Choroid plexus epithelial cell (primary cell): ENCODE measurements at regions not wholly inside any gene's neighbourhood (a gene's known extent, or its start where the extent isn't known, plus 50 kb on each side); places are given as distances from the start of the nearest gene placed in this dataset.

Source experiments
- DNase-seq: peaks from one replicate; pipeline ENCODE4 v3.0.0-alpha.2; 2010; ENCODE audit warnings: low read depth
- H3K4me3 ChIP-seq: 2 replicates; pipeline ENCODE4 v1.5.1; 2011; ENCODE audit warnings: low read depth, mild to moderate bottlenecking, control low read depth, low read length, moderate library complexity
- CTCF ChIP-seq: conservative IDR thresholded peaks from 2 replicates; pipeline ENCODE4 v1.5.1; 2011; ENCODE audit warnings: low read depth, mild to moderate bottlenecking, control low read depth, inconsistent platforms, low read length, moderate library complexity

GRCh38 chr2:117635481-117635880 is 179.0 kb upstream of the DDX18 start:
- DNase-seq = no peak
- H3K4me3 ChIP-seq = no peak overlapping the region
- TF ChIP-seq CTCF = no peak

- TF ChIP-seq CTCF = no peak
- DNase-seq = no peak
- H3K4me3 ChIP-seq = no peak overlapping the region
Observed at GRCh38 chr2:117639401-117639800, 175.1 kb upstream of the DDX18 start.

GRCh38 chr2:117644403-117644802 is 170.1 kb upstream of the DDX18 start:
- no peak for TF ChIP-seq CTCF
- DNase-seq = no peak
- no peak overlapping the region for H3K4me3 ChIP-seq

GRCh38 chr2:117645458-117645857 is 169.0 kb upstream of the DDX18 start:
- H3K4me3 ChIP-seq = no peak overlapping the region
- no peak for DNase-seq
- TF ChIP-seq CTCF = no peak

- H3K4me3 ChIP-seq = no peak overlapping the region
- DNase-seq = no peak
- TF ChIP-seq CTCF = no peak
Observed at GRCh38 chr2:117646099-117646498, 168.4 kb upstream of the DDX18 start.

GRCh38 chr2:117646872-117647271 is 167.6 kb upstream of the DDX18 start:
- H3K4me3 ChIP-seq = no peak overlapping the region
- DNase-seq = no peak
- TF ChIP-seq CTCF = no peak

- no peak for TF ChIP-seq CTCF
- no peak for DNase-seq
- no peak overlapping the region for H3K4me3 ChIP-seq
Observed at GRCh38 chr2:117656546-117656945, 157.9 kb upstream of the DDX18 start.
